ENCODE measurements at regions not wholly inside any gene's neighbourhood (a gene's known extent, or its start where the extent isn't known, plus 50 kb on each side); places are given as distances from the start of the nearest gene placed in this dataset.

DNA sequence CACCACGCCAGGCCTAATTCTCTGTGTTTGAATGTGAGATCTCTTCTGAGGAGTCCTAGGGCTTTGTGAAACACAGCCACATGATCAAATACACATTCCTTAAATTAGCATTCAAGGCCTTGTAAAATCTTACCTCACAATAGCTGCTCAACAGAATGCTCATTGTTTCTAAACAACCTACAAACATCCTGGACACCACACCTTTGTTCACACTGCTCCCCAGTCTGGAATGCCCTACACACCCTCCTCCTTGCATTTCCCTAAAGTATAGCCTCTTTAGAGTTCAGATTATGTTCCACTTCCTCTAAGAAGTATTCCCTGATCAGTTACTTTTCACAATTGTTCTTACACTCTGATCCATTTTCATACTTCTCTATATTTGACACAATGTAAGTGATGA is 110.6 kb downstream of the AGTR2 start:
- no peak for TF ChIP-seq POLR2AphosphoS5 (IDR thresholded peaks at IDR 0.05; ENCODE audit: insufficient read depth, low read depth, low read length)
- H3K27me3 ChIP-seq (ENCODE audit: control insufficient read depth in 2 of 2, insufficient read depth in 2 of 2, low read length in 2 of 2): no peaks in the 10 kb centered on the region
- FAIRE-seq (peak; percentile 31), DNase-seq (ENCODE audit: low read depth, low spot score) (no peak)
- H2AFZ ChIP-seq (ENCODE audit: low read depth, low read length): no peak overlapping the region
- no peak overlapping the region for H3K9ac ChIP-seq (replicated peaks; ENCODE audit: extremely low read depth, insufficient read depth, low read length)
- no peaks in the 10 kb centered on the region for H3K9me1 ChIP-seq (replicated peaks; ENCODE audit: control insufficient read depth, extremely low read depth, insufficient read depth, low read length)
- ChIA-PET CTCF (no interaction called here), POLR2A (no interaction called here)
- no peaks in the 10 kb centered on the region for H3K9me3 ChIP-seq (replicated peaks; ENCODE audit: control insufficient read depth, insufficient read depth, low read length)
- dilution Hi-C loops (cut with MboI; ENCODE audit: extremely low pct_ligation_motif_present, low sequenced_read_pairs) (no loop called here), intact Hi-C loops (cut with micrococcal nuclease) (no loop called here)
- no peak overlapping the region for H3K4me3 ChIP-seq (replicated peaks in 1 of 3; ENCODE audit: insufficient read depth in 1 of 3, low read depth in 1 of 3, low read length in 3 of 3)
- H3K4me2 ChIP-seq (ENCODE audit: insufficient read depth, low read length): no peak overlapping the region
- no peaks in the 10 kb centered on the region for H3K36me3 ChIP-seq (ENCODE audit: control insufficient read depth in 2 of 2, extremely low read depth in 1 of 2, insufficient read depth in 2 of 2, low read length in 2 of 2)
- no peaks in the 10 kb centered on the region for H3K79me2 ChIP-seq (ENCODE audit: control insufficient read depth, insufficient read depth, low read length)
- H3K27ac ChIP-seq (ENCODE audit: insufficient read depth, low read depth, low read length): no peak overlapping the region
- no peaks in the 10 kb centered on the region for H4K20me1 ChIP-seq (replicated peaks; ENCODE audit: control insufficient read depth, extremely low read depth, insufficient read depth, low read length)
- no TSS peak for BruUV-seq (replicated peaks)
- no peaks in the 10 kb centered on the region for H3K4me1 ChIP-seq (ENCODE audit: control insufficient read depth, extremely low read depth, insufficient read depth, low read length)

DNA sequence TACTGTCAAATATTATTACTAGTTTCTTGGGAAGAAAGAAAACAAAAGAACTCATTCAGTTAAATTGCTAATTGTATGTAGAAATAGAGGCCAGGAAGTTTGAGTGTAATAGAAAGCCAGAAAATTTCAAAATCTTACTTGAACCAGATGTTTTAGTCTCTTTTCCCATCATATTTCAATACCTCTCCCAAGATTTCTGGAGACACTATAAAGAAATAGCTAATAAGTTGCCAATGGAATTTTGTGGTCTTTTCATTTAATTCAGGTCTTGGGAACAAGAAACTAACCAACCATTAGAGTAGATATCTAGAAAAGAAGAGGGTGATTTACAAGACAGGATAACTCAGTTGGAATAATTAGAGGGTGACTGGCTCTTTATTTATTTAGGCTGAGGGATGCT is 112.2 kb downstream of the AGTR2 start:
- no peaks in the 10 kb centered on the region for H3K79me2 ChIP-seq (ENCODE audit: control insufficient read depth, insufficient read depth, low read length)
- TF ChIP-seq GATA2 (IDR thresholded peaks at IDR 0.05; ENCODE audit: insufficient read depth, insufficient read length, low read depth, low read length) (no peak), EZH2 (IDR thresholded peaks at IDR 0.05; ENCODE audit: borderline replicate concordance, low read depth, low read length, severe bottlenecking) (no peak), JUN (IDR thresholded peaks at IDR 0.05; ENCODE audit: borderline replicate concordance, insufficient read depth, insufficient read length, low read depth) (no peak), FOS (IDR thresholded peaks at IDR 0.05; ENCODE audit: borderline replicate concordance, insufficient read depth, low read length) (no peak), POLR2AphosphoS5 (IDR thresholded peaks at IDR 0.05; ENCODE audit: insufficient read depth, low read depth, low read length) (no peak), POLR2A (IDR thresholded peaks at IDR 0.05; ENCODE audit: low read depth, low read length) (no peak), MYC (IDR thresholded peaks at IDR 0.05; ENCODE audit: low read depth, low read length) (no peak)
- TF ChIP-seq, protein P1, sequence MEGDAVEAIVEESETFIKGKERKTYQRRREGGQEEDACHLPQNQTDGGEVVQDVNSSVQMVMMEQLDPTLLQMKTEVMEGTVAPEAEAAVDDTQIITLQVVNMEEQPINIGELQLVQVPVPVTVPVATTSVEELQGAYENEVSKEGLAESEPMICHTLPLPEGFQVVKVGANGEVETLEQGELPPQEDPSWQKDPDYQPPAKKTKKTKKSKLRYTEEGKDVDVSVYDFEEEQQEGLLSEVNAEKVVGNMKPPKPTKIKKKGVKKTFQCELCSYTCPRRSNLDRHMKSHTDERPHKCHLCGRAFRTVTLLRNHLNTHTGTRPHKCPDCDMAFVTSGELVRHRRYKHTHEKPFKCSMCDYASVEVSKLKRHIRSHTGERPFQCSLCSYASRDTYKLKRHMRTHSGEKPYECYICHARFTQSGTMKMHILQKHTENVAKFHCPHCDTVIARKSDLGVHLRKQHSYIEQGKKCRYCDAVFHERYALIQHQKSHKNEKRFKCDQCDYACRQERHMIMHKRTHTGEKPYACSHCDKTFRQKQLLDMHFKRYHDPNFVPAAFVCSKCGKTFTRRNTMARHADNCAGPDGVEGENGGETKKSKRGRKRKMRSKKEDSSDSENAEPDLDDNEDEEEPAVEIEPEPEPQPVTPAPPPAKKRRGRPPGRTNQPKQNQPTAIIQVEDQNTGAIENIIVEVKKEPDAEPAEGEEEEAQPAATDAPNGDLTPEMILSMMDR (IDR thresholded peaks at IDR 0.05; ENCODE audit: extremely low read depth in 1 of 2, insufficient read depth in 1 of 2, low read depth in 1 of 2, low read length in 2 of 2): no peak
- TF ChIP-seq, protein P2, sequence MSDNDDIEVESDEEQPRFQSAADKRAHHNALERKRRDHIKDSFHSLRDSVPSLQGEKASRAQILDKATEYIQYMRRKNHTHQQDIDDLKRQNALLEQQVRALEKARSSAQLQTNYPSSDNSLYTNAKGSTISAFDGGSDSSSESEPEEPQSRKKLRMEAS (IDR thresholded peaks at IDR 0.05; ENCODE audit: insufficient read depth, insufficient read length): no peak
- no peak overlapping the region for H3K4me3 ChIP-seq (replicated peaks in 1 of 3; ENCODE audit: insufficient read depth in 1 of 3, low read depth in 1 of 3, low read length in 3 of 3)
- FAIRE-seq: no peak
- H3K27me3 ChIP-seq (ENCODE audit: control insufficient read depth in 2 of 2, insufficient read depth in 2 of 2, low read length in 2 of 2): no peaks in the 10 kb centered on the region
- H4K20me1 ChIP-seq (replicated peaks; ENCODE audit: control insufficient read depth, extremely low read depth, insufficient read depth, low read length): no peaks in the 10 kb centered on the region
- H3K36me3 ChIP-seq (ENCODE audit: control insufficient read depth in 2 of 2, extremely low read depth in 1 of 2, insufficient read depth in 2 of 2, low read length in 2 of 2): no peaks in the 10 kb centered on the region
- CTCF ChIA-PET: no interaction called here
- dilution Hi-C loops (cut with MboI; ENCODE audit: extremely low pct_ligation_motif_present, low sequenced_read_pairs) (no loop called here), intact Hi-C loops (cut with micrococcal nuclease) (no loop called here)
- H3K4me2 ChIP-seq (ENCODE audit: insufficient read depth, low read length): no peak overlapping the region
- no peaks in the 10 kb centered on the region for H3K9me3 ChIP-seq (replicated peaks; ENCODE audit: control insufficient read depth, insufficient read depth, low read length)
- H3K9ac ChIP-seq (replicated peaks; ENCODE audit: extremely low read depth, insufficient read depth, low read length): no peak overlapping the region
- no peak overlapping the region for H2AFZ ChIP-seq (ENCODE audit: low read depth, low read length)
- no peaks in the 10 kb centered on the region for H3K4me1 ChIP-seq (ENCODE audit: control insufficient read depth, extremely low read depth, insufficient read depth, low read length)
- no peak overlapping the region for H3K27ac ChIP-seq (ENCODE audit: insufficient read depth, low read depth, low read length)
- POLR2A ChIA-PET: no interaction called here
- H3K9me1 ChIP-seq (replicated peaks; ENCODE audit: control insufficient read depth, extremely low read depth, insufficient read depth, low read length): no peaks in the 10 kb centered on the region
- no peak for DNase-seq (ENCODE audit: low read depth, low spot score)
- no TSS peak for BruUV-seq (replicated peaks)

Data from endothelial cell of umbilical vein (primary cell).